Thyroid gland (tissue), 4 donors: ENCODE measurements at regions not wholly inside any gene's neighbourhood (a gene's known extent, or its start where the extent isn't known, plus 50 kb on each side); places are given as distances from the start of the nearest gene placed in this dataset.

Experiments used
- CTCF ChIP-seq, 6 experiments: fragments of 200-600 bp in 3 of 6; fragments of 450-650 bp in 3 of 6; sonication (generic) in 3 of 6; IDR thresholded peaks; one replicate each; pipeline ENCODE4 v1.5.1; 2016 to 2019; ENCODE audit warnings: antibody characterized with exemption in 6 of 6, mild to moderate bottlenecking in 2 of 6, inconsistent platforms in 1 of 6, moderate library complexity in 1 of 6
- POLR2A ChIP-seq, 2 donors: fragments of 450-650 bp; IDR thresholded peaks; one replicate each; pipeline ENCODE4 v1.6.1; 2017; ENCODE audit warnings: antibody characterized with exemption in 2 of 2, mild to moderate bottlenecking in 2 of 2, moderate library complexity in 1 of 2

GRCh38 chr3:139127101-139127500 is 82.4 kb upstream of the PRR23C start:
- TF ChIP-seq CTCF (IDR thresholded peaks at IDR 0.05): no peak
- no peak for TF ChIP-seq POLR2A (IDR thresholded peaks at IDR 0.05)
